NCI-H748 treated with DMSO at 0.1 percent for 48 hours (cell line): ENCODE measurements at regions not wholly inside any gene's neighbourhood (a gene's known extent, or its start where the extent isn't known, plus 50 kb on each side); places are given as distances from the start of the nearest gene placed in this dataset.

Experiments used
- DNase-seq: peaks from one replicate; lab custom pipeline; 2025; lab: John Stamatoyannopoulos, UW

DNA sequence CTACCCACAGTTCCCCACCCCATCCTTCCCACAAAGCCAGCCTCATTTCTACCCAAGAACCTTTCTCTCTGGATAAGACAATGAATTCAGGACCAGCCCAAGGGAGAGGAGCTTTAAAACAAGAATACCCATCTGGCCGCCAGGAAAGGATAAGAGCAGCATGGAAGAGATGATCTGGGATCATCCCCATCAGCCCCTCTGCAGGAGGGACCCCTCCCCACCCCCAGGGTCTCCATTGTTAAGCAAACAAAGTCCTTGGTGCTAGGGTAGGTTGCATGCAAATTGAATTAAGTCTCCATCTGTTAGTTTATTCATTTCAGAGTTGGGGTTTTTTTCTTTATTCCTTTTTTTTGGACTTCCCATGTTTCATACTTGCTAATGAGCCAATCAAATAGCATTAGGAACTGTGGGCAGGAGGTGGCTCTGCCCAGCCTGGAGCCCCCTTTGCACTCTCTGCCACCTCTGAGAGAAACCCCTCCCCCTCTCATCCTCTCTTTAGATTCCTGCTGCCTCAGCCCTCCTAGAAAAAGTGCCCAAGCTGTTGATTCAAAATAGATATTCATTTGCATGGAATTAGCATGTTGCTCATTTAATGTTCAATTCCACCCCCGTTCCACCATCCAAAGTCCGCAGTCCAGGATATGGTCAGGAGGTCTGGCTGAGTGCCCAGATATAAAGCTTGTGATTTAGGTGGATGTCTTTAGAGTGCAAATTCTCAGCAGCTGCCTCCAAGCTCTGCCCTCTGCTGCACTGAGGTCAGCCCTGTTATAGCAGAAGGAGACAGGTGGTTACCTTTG lies 138.5 kb upstream of the NCAM1 start:
- DNase-seq, result no peak

DNA sequence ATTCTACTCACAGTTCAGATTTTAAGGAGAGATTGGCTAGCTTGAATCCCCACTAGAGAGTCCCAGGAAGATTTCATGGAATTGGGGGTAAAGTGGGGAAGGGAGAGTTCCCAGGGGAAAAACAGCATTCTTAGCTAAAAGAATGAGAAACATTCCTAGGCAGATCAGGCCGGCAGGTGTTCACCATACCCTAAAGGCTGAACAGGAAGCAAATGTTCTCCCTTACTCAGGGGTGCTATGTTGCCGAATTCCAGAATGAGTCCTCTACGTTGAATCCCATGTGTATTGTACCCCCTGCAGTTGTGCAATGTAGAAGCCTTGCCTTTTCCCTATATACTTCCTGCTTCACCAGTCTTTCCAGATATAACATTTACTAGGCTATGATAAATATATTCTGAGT lies 135.2 kb upstream of the NCAM1 start:
- no peak for DNase-seq

DNA sequence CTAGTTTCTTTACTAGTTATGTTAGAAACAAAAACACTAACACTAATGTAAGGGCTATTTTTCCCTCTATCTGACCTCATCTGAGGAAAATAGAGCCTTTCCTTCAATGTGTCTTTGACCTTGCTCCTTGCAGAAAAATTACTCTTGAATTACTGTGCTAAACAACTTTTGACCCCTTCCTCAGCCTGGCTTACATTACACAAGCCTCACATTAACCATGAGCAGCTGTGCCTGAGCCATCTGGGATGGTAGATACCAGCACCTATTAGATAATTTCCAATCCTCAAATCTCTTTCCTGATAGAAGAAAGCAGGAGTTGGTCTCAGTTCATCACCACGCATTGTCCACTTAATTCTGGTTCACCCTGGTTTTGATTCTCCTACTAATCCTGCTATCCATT lies 134.4 kb upstream of the NCAM1 start:
- DNase-seq, result no peak

DNA sequence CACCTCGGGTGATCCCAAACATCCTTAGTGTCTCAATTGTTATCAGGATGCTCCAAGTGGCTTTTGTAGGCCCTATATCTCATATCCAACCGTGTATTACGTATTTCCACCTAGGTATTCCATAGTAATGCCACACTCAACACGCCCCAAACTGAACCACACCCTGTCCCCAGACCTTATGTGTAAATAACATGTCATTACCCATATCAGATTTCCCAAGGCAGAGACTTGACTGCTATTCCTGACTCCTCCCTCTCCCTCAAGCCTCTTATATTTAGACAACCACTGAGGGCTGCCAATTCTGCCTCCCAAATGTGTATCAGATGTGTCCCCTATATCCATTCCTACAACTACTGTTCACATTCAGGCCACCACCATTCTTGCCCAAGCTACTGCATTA lies 132.8 kb upstream of the NCAM1 start:
- peak; percentile 36 for DNase-seq

DNA sequence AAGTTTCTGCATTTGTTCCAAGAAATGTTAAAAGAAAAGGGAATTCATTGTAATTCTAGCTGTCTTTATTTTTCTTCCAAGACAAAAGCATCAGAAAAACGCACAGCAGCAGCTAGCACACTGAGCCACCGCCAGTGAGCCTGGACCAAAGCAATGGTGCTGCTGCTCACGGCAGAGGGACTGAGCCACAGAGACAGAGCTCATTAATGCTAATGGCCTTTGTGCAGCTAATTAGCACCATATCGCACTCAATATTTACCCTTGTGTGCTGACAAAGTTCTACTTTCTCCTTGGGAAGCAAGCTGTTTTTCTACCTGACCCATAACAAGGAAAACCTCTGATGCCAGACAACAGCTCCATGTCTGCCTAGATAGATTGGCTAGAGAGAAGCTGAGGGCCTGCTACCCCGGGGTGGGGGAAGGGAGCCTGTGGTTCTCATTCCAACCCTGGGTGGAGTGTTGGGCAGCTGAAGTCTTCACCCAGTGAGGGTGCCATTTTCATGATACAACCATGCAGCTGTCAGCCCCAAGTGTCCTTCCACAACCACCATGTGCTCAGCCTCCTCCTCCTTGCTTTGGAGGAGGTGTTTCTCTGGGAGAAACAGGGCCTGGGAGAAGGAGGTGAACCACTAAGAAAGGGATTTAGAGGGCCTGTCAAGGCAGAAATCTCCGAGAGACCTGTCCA lies 131.1 kb upstream of the NCAM1 start:
- DNase-seq, result no peak

DNA sequence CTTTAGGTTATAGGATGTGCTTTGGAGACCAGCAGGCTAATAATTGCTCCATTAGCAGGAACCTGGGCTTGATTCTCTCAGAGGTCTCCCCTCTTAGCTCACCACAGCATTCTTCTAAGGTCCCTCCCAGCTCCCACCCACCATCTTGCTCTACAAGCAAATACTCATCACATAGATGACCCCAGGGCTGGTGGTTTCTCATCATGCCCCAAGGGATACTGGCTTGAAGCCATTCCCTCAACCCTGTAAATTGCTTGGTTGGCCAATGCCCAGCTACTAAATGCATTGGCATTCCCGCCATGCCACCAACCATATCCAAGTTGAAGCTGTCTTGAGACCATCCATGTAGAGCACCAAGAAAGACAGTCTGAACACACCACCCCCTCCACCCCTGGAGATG lies 130.2 kb upstream of the NCAM1 start:
- no peak for DNase-seq

DNA sequence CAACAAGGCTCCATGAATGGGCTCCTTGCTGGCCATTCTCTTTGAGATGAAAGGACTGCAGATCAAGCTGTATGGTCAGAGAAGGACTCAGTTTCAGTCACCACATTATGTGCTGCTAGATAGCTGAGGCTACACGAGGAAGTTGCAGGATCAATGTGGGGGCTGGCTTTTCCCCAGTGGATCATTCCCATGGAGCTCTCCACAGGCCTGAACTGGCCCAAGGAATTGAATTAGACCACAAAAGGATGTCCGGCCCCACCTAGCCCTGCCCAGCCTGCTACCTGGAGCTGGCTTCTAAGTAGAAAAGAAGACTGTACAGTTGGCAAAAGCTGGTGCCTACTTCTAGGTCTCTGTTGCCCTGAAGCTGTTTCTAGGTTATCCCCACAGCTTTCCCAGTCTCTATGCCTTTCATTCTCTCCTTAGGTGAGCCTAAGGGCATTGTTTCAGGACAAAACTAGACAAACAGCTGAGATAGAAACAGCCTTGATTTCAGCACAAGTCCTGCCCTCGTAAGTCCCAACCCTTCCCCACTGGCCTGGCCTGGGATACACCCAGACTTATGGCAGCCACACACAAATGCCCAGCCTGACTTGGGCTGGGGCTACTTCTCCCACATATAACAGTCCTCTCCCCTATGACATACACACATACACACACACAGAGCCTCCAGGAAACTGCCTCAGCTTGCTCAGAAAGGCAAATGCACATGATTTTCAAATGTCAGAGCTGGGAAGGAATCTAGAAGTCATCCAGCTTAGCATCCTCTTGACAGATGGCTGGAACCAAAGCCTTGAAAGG lies 129.1 kb upstream of the NCAM1 start:
- no peak for DNase-seq

DNA sequence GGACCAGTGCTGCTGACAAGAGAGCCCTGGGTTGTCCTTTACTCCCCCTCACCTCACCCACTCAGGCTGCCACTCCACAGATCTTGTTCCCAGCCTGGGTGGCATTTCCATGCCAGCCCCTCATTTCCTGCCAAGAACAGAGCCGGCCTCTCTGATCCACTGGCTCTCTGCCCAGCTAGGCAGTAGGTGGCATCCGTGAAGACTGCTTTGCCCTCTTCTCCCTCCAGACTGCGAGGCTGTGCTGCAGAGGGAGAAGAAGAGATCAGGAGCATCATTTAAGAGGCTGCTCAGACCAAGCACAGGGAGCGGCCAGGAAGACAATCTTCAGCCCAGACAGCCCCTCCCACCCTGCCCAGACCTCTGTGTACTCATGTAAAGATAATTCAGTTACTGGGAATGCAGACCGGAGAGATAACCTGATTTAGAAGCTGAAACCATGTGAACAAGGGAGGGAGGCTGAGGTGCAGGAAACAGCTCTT lies 126.9 kb upstream of the NCAM1 start:
- no peak for DNase-seq

DNA sequence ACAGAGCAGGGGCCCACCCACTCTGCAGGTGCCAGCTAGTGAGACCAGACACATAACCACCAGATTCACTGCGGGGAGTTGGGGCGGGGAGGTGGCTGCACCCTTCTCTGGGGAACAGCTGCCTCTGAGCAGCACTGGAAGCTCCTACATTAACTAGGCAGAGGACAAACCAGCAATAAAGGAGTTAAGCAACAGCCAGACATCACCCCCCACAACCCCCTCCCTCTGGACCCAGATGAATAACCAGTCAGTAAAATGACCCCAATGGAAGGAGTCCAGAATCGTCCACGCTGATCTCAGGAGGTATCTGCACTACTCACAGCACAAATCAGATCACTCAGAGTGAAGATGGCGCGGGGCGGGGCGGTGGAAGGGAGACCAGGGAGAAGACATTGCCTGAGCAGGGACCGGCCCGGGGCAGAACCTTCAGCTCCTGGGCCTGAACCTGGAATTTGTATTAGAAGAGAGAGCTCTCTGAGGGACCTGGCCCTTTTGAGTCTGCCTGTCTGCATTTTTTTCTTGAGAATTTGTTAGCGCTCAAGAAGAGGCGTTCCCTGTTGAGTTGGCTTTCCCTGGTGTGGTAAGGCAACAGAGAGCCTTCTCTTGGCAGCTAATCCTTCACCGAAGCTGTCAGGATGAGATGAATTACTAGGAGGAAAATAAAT lies 125.5 kb upstream of the NCAM1 start:
- no peak for DNase-seq

DNA sequence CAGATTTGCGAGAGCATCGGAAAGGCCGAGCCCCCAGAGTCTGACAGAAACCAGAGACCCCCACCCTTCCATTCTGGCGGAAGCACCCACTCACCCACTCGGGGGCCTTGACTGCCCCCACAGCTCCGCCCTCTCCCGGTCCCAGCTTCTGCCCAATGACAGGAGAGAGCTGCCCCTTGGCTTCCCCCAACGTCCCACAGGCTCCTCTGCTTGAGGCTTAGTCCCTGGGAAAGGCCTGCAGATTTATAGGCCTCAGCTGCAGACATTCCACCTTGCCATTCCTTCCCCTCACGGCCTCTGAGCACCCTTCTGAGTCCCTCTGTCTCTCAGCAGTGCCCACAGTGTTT lies 125.0 kb upstream of the NCAM1 start:
- DNase-seq, result no peak

DNA sequence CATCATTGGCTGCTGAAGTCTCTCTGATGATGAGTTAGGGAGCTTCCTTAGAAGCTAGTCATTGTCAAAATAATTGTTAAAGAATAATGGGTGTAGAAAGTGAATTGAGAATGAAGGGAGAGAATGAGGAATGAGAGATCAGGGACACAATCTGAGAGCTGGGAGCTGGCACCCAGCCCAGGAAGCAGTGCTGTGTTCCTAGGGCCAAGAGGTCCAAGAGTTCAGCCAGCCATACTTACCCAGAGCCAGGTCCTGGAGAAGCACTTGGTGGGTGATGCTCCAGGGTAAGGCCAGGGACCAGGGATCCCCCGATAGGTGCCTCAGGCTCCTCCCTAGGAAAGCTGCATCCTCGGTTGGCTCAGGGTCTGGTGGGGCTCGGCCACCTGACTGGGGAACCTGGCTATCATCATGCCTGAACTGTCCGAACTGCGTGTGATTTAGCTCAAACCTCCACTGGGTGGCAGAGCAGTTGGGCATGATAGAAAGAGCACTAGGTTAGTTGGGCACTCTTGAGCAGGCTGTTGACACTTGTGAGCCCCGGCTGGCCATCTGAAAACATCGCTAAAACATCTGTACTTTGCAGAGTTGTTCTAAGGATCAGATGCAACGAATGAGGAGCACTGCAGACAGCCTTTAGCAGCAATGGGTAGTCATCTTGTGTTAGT lies 123.9 kb upstream of the NCAM1 start:
- peak; percentile 39 for DNase-seq

DNA sequence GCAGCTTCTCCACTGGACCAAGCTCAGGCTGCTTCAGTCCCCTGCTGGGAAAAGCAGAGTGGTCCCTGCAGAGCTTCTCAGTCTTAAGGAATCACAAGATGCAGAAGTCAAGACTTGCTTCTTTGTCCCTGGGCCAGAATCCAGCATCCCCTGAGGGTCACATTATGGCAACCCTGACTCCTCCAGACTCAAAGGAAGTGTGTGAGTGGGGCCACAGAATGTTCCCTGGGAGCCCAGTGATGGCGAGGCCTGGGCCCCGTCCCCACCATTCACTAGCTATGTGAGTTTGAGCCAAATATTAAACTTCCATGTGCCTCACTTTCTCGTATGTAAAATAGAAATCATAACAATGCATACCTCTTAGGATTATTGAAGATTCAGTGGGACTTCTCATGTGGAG lies 122.2 kb upstream of the NCAM1 start:
- DNase-seq, result no peak

DNA sequence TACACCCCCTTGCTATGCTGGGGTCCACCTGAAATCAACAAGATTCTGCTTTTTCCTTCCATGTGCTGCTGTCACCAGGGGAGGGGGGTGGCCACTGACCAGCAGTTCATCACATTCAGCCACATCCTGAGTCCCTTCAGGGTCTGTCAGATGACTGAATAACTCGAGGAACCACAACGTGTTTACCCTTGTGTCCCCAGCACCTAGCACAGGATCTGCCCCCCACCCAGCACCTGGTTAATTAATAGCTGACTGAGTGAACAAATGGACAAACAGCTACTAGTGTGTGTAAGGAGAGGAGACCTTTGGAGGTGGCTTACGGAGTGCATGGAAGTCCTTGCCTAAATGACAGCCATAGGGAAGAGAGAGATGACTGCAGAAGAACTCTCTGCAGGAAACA lies 119.5 kb upstream of the NCAM1 start:
- no peak for DNase-seq

DNA sequence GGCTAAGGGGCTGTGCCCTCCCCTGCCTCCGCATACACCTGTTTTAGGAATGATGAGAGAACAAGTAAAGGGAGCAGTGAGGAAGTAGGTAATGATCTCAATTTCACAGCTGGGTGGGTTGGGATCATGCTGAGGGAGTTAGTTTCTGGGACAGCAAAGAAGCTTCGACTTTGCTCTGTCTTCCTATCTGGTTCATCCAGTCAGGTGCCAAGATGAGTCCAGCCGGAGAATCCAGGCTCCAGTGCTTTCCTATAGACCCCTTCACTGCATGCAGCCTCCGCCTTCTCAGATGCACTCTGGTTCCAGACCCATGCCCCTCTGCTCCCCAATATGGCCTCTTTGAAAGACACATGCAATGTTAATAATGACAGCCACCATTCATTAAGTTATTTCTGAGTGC lies 119.1 kb upstream of the NCAM1 start:
- no peak for DNase-seq

DNA sequence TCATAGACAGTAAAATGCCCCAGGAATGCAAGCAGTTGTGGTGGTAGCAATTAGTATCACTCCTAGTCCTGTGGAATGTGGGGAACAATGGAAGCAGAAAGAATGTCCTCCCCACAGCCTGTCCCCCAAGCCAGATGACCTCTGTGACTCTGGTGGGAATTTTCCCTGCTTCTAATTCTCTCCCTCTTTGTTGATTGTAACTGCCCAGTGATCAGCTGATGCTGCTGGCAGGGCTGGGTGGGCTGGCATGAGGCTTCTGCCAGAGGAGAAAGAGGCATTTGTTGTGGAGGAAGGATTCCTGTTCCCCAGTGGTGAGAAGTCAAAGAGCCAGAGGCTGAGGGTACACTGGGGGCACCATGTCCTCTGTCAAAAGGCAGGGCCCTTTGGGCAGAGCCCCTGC lies 116.7 kb upstream of the NCAM1 start:
- no peak for DNase-seq

DNA sequence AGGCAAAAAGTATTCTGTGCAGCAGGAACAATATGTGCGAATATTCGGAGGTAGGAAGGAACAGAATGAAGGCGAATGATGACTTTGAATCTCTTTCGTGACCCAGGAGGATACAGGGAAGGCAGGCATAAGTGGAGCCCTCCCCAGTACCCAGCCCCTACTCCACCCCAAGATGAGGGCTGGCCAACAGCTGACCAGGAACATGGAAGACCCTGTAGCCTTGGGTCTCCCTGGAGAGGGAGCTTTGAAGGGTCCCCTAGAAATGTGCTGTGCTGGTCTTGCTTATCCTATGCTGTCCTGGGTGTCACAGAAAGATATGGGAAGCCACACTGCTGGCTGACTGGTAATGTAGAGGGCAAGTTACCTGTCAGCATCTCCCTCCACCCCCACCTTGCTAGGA lies 113.7 kb upstream of the NCAM1 start:
- no peak for DNase-seq

DNA sequence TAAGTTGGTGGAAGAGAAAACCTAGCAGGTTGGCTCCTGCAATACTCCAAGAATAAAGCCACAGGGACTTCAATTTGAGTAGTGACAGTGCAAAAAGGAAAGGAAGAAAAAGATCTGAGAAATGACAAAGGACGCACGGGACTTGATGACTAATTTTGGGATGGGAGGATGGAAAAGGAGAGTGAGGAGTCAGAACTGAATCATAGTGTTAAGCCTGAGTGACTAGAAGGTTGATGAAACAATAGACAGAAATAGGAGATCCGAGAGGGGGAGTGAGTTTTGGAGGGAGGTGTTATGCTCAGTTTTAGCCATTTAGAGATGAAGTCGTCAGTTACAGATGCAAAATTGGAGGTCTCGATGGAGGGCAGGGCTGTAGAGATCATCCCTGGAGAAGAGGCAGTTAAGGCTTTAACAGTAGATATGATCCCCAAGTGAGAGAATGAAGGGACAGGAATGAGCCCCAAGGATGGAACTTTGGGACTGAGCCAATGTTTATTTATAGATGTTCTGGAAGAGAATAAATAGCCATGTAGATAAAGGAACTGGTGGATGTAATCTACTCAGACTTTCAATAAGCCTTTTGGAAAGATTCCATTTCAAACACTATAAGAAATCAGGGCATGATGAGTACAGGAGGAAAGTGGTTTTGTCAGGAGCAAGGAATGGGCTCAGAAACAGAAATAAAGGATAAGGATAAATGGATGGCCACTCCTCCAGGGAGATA lies 108.9 kb upstream of the NCAM1 start:
- DNase-seq, result no peak

DNA sequence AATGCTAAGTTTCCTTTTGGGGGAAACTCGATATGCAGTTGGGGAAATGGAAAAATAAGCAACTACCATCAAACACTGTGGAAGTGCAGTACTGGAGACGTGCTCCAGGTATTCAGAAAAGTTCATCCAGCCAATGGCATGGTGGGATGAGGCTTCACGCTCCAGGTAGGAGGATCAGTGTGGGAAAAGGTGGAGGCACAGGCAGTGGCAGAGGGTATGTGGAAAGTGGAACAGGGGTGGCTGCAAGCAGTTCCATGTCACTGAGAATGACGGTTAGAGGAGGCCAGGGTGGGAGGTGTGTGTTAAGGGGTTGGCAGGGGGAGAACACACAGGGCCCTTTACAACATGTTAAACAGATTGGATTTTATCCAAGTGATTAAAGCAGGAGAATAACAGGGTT lies 105.1 kb upstream of the NCAM1 start:
- no peak for DNase-seq

DNA sequence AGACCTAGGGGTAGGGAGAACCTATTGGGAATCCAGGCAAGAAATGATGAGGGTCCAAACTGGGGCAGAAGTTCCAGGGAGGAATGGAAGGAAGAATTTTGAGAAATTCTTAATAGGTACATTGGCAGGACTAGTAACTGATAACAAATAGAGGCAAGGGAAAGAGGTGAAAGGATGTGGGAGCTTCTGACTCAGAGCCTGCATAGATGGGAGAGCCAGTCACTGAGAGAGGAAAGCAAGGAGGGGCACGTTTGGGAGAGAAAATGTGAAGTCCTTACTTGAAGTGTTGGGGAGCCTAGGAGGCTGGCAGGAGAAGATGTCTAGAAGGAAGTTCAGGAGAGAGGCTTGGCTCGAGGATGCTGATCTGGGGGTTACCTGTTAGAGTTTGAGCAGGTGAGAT lies 104.6 kb upstream of the NCAM1 start:
- DNase-seq, result no peak

DNA sequence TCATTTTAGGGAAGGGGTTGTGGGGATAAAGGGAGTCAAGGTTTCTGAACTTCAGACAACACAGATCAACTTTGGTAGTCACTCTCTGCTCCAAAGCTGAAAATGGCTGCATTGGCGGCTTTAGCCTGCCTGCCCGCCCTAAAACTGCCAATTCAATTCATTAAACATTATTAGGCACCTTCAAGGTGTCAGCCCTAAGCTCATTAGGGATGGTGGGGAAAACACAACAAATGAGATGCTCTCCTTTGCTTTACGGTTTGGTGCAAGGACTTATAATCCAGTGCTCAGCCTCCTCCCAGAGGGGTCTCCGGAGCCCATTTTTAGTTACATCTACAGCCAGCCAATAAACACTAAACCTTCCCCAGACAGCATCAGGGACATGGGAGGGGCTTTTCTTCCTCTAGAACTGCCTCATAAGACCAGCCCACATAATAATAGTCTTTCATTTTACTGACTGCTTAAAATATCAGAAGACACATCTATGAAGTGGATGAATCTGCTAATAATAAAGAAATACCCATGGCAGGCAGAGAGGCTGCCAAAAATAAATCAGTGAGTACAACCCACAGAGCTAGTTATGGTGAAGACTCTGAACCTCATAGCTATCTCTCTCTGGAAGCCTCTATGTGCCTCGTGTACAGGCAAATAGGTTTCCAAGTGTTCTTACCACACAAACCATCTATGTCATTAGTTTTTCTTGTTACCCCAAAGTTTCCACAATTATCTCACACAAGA lies 102.8 kb upstream of the NCAM1 start:
- no peak for DNase-seq

DNA sequence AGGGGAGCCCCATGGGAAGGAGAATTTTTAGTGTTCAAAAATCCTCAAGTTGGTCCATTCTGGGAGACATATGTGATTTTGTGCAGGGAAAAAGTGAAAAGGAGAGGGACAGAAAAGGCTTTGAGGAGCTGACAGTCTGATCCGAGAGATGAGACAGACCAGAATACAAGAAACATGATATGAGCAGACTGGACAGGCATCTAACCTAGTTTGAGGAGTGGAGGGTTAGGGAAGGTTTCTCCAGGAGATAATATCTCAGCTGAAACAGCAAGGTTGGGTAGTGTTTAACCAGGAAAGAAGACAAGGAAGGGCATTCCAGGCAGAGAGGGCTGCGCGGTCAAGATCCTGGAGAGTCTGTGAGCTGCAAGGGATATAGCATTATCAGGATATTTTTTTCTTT lies 101.4 kb upstream of the NCAM1 start:
- no peak for DNase-seq
